GM19463 (cell line): ENCODE measurements at regions not wholly inside any gene's neighbourhood (a gene's known extent, or its start where the extent isn't known, plus 50 kb on each side); places are given as distances from the start of the nearest gene placed in this dataset.
A peak's percentile ranks its signal among the peaks of the same experiment; 100 is the strongest.

Source experiments
- ATAC-seq: cut with Tn5 transposase; IDR thresholded peaks from one replicate; pipeline ENCODE4 v1.9.1; 2021; ENCODE audit warnings: mild to moderate bottlenecking, moderate library complexity; ENCODE audit not compliant: unreplicated experiment

DNA sequence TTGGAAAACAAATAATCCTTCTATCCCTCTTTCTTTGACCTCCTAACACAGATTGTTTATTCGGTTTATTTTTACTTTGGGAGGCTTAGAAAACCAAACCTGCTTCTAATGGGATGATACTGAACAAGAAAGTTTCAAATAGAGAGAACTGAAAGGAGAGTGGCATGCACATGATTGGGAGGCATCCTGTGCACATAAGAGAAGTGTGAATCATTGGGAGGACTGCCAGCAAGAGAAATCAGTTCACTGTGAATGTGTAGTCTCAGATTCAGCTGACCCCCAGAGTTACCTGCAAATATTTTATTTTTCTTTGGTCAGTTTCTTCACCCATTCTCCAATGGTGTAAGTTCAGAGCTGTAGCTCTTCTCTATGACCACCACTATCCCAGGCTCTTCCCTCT is 1363.2 kb upstream of the ACVR2A start:
- ATAC-seq, result no peak

DNA sequence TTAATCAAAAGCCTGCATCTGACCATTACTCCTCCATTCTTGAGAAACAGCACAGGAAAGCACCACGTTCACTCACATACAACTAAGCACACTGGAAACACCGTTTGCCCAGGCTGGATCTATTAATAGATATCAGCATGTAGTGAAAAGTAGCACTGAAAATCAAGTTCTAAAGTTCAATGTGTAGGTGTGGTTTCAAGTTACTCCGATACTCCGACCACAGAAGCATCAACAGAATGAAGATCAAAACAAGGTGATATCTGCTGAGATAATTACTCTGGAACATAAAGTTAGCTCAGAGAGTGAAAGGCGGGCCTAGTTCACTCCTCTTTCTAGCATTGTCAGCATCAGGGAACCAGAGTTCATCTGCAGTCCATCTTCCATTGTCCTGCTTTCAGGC is 1367.4 kb upstream of the ACVR2A start:
- ATAC-seq, result no peak

DNA sequence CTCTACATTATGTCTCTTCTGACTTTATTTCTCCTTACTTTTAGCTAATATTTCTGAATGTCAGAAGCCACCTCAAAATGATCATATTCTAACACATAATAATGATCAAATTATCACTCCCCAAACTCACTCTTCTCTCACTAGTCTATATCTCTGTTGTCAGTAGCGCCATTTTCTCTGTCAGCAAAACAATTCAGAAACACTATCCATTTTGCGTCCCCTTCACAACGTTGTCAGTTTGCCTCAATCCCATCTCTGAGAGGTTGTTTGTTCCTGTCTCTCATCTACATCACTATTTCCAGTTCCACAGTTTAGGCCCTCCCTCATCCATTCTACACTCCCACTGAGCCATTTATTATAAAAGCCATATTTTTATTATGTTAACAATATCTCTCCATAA is 1376.3 kb upstream of the ACVR2A start:
- no peak for ATAC-seq

DNA sequence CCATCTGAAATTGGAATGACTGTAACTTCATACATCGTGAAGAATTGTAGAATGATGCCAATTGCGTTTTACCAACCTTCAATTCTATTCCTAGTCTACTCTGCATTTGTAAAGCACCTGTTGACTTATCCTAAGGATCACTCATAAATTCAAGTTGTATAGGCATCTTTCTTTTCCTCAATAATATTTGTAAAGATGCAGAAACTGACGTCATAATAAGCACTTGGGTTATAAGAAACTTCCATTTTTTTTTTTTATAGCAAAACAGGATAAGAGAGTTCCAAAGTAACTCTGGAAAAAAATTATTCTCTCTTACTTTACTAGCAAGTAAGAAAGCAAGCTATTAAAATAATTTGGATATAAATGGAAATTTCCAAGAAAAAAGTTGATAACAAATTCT is 1377.4 kb upstream of the ACVR2A start:
- no peak for ATAC-seq

DNA sequence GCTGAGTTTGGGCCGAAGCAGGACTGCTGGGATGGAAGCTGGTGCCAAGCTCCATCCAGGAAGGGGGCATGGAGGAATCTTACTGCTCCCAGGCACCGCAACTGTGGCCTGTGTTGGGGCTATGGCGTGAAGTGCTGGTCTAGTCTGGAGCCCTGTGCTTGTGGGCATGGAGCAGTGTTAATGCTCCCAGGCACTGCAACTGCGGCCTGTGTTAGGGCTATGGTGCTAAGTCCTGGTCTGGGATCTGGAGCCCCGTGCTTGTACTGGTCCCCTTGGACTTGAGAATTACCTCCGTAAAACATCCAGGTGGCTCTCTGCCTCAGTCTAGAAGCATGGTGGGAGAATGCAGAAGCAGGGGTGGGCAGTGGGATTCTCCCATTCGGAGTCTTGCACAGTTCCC is 1379.4 kb upstream of the ACVR2A start:
- no peak for ATAC-seq

DNA sequence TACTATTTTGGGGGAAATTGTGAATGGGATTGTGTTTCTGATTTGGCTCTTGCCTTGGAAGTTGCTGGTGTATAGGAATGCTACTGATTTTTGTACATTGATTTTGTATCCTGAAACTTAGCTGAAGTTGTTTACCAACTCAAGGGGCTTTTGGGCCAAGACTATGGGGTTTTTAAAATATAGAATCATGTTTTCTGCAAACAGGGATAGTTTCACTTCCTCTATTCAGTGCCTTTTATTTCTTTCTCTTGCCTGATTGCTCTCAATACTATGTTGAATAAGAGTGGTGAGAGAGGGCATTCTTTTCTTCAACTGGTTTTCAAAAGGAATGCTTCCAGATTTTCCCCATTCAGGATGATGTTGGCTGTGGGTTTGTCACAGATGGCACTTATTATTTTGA is 1383.8 kb upstream of the ACVR2A start:
- no peak for ATAC-seq

DNA sequence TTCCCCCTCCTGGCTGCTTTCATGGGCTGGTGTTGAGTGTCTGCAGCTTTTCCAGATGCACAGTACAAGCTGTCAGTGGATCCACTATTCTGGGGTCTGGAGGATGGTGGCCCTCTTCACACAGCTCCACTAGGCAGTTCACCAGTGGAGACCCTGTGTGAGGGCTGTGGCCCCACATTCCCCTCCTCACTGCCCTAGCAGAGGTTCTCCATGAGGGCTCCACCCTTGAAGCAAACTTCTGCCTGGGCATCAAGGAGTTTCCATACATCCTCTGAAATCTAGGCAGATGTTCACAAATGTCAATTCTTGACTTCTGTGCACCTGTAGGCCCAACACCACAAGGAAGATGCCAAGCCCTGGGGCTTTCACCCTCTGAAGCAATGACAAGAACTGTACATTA is 1386.2 kb upstream of the ACVR2A start:
- no peak for ATAC-seq

DNA sequence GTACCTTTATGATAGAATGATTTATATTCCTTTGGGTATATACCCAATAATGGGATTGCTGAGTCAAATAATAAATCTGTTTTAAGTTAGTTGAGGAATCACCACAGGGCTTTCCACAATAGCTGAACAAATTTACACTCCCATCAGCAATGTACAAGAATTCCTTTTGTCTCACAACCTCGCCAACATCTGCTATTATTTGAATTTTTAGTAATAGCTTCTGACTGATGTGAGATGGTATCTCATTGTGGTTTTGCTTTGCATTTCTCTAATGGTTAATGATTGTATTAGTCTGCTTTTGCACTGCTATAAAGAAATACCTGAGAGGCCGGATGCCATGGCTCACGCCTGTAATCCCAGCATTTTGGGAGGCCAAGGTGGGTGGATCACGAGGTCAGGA is 1387.6 kb upstream of the ACVR2A start:
- no peak for ATAC-seq

DNA sequence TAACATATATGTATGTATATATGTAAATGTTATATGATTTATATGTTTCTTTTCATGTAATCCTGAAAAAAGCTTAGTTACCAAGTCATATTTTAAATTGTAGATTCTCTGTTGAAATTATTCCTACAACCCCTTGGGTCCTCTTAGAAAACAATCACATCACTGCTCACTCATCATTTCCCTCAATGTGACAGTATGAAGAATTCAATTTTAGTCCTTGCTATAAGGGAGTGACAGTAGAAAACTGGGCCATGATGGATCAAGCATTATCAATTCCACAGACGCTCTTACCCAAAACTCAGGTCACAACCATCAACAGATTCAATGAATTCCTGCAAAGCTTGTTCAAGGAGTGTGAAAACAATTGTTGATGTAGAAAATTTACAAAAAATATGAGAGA is 1389.5 kb upstream of the ACVR2A start:
- no peak for ATAC-seq

DNA sequence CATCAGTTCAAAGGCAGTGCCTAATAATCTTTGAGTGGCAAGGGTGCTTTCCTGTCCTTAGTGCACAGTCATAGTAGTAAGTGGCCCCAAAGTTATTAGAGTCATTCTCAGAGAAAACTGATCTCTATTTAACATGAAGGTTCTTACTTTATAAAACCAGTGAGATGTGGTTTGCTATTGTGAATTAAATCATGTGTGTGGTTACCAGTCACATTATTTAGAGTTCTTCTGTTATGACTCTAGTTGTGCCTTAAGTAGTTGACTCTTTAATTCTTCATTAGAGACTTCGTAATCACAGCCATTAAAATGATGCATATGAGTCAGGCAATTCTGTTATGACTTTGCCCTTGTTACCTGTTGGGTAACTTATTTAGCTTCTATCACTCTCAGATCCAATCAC is 1392.9 kb upstream of the ACVR2A start:
- peak; percentile 75 for ATAC-seq

DNA sequence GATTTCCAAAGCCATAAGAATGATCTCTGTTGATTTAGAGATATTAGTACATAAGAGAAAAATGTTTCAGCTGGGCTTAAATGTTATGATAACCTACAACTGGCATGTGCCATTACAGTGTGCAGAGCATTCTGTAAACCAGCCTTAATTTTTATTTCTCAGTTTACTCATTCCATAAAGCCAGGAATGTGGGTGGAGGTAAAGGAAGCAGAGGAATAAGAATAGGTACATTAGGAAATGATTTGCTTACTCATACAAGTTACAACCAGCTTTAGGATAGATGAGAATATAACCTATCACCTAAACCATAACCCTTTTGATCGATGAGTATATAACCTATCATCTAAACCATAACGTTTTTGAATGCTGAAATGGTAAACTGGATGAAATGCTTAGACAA is 1394.7 kb upstream of the ACVR2A start:
- ATAC-seq, result no peak

DNA sequence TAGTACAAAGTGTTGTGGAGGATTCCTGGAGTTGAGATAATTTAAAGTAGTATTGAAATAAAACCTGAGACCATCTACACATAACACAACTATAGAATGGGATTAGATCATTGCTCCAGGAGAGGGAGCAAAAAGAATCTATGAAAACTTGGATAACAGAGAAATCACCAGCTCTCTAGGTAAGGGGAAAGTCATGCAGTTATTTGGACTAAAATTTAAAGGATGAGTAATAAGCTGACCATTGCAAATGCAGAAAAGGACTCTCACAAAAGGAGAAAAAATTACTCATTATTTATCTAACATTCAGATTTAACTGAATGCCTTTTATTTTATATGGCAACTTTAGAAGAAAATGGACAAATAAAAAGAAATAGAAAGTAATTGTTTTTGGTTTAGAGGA is 1399.8 kb upstream of the ACVR2A start:
- no peak for ATAC-seq

DNA sequence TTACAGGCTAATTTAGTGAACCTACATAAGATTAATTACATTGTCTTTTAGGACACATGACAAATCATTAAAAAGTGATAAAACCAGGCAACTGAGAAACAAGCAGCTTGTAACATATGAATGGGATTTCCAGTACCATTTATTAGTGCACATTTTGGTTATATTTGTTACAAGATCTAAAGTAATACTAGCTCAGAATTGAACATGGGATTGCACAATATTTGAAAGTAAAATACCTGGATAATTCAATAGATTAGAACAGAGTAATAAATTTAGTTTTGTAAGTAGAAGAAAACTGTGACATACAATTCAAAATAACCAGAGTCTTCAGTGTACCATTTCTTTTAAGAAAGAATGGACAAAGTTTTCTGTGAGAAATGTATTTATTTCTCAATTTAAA is 1400.7 kb upstream of the ACVR2A start:
- no peak for ATAC-seq

DNA sequence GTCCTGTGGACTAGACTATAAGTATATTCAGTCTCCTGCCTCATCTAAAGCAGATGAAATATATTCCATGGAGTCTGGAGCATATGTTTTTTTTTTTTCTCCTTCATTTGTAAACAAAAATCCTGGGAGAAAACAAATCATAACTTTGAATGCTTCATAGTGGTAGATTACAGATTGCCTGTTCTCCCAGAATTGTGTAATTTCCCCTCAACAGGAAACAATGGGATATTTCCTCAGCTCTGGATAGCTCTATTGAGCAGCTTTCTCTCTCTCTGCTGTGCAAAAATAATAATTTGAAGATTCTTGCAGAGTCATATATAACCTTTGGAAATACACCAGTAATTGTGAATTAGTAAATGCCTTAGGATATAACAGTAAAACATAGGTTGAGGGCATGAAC is 1406.6 kb upstream of the ACVR2A start:
- no peak for ATAC-seq

DNA sequence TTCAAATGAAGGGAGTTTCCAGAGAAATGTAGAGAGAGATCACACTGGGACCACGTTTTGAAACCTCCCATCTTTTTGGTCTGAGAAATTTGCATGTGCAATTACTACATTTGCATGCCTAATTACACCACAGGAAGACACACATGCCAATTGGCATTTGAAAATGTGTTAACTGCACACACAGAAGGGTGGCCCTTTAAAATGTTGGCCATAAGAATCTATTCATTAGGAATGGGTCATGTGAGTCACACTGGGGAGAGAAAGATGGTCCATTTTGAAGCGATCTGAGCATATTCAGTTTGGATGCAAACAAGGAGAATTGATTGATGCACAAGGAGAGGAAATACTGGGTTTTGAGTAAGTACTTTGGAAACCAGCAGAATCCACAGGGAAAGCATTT is 1407.1 kb upstream of the ACVR2A start:
- ATAC-seq, result no peak

DNA sequence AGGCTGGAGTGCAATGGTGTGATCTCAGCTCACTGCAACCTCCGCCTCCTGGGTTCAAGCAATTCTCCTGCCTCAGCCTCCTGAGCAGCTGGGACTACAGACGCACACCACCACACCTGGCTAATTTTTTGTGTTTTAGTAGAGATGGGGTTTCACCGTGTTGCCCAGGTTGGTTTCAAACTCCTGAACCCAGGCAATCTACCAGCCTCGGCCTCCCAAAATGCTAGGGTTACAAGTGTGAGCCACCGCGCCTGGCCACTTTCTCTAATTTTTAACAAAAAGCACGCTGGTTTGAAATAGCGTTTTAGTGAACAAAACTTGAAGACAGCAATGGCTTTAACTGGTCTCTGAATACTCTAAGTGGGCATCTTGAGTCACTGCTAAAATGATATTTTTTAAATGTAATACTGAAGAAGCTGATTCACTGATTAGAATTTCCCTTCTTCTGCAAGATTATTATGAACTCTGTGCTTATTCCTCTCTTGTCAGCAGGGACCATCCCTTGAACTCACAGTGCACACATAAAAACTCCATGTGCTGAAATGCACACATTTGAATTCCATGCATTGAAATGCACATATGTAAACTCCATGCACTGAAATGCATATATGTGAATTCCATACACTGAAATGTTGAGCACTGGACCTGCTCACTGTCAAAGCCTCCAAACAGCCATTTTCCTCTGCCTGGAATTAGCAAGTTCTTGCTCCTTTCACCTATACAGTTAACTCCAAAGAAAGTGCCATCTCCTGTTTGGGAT is 1411.5 kb upstream of the ACVR2A start:
- no peak for ATAC-seq

DNA sequence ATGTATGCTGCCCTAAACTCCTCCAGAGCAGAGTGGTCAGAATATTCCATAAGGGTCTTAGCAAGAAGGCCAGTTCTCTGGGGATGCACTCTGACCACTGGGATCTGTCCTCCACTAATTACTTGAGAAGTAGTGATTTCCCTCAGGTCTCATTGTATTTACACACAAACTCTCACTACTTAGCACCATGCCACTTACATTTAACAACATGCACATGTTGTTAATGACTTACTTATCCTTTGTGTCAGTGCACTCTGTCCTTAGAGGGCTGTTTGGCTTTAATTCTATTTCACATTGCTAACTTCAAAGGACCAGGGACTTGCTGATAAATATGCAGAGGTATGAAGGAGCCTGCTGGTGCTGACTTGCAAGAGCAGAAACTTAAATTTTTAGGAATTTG is 1415.5 kb upstream of the ACVR2A start:
- ATAC-seq, result no peak

DNA sequence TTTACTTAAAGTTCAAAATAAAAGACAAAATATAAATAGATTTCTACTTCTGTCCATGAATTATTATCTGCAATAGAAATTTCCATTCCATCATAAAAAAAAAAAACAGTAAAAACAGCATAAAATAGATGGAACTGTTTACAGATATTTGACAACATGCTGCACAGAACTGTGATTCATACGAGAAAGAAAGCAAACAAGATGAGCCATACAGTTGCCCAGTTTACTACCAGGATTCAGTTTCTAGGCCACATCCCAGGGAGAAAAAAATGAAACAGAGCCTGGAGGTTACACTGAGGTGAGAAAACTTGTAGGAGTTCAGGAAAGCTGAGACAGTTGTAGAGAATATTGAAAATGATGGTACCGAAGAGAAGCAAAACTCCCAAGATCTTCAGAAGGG is 1426.9 kb upstream of the ACVR2A start:
- no peak for ATAC-seq

DNA sequence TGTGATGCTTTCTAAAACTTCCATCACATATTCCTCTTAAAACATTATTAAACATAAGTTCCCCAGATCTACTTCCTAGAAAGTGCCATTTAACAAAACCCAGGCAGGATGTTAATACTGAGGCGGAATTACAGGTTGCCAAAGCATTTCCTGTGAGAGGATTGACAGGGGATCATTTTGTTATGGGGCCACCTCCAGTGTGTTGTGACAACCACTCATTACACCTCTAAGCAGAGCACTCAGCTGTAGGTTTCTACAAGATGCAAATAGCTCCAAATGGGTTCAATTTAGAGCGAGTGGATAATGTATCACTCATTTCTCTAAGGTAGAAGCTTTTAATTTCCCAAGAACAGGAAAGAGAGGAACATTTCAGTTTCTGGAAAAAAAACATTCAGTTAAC is 1429.5 kb upstream of the ACVR2A start:
- no peak for ATAC-seq

DNA sequence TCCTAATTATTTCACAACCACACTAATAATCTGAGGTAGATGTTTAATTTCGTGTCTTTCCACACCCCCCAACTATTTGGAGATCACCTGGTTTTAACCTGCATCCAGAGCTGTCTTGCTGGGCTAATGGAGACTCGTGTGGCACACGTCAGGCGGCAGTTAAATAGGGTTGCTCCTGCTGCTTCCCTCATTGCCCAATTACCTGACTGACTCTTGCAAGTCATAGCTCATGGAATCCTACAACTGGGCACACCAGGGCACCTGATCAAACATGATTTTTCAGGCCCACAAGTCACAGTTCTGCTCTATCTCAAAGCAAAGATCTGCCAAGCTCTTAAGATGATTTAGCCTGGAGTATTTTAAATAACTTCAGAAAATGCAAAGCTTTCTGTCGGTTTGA is 1430.4 kb upstream of the ACVR2A start:
- ATAC-seq, result no peak

DNA sequence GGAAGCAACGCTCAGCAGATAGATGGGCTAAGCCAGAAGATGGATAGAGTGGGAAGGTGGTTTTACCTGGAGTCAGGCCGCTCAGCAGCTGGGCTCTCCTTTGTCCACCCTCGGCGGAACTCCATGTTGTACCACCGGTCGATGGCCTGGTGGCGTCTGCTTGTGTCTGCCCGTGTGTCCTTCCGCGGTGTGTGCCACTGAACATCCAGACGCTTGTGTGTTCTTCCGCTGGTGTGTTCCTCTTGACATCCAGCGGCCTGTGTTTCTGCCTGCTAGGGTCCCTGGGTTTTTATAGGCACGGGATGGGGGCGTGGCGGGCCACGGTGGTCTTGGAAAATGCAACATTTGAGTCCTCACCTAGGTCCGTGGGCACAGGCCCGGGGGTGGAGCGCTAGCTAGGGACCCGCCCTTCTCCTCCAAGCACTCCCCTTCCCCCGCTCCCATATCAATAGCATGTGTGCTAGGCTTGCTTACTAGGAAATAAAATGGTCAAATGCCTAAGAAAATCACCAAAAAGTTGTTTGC is 1431.7 kb upstream of the ACVR2A start:
- no peak for ATAC-seq

DNA sequence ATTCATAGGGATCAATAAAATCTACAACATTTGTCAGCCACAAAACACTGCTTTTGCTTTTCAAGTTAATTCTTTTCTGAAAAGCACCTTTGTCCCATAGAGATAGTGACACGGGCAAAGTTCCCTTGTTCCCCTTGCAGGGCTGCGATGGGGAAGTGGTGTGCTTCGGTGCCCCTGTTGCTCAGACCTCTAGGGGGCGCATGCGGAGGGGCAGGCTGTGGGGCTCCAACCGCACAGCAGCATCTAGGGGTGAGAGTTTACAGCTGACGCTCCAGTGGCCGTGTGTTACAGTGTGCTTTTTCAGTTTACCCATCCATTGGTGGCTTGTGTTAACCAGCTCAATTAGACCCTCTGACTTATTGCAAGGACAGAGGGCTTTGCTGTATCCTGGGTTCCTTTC is 1432.2 kb upstream of the ACVR2A start:
- ATAC-seq, result no peak
